ENCODE measurements at regions not wholly inside any gene's neighbourhood (a gene's known extent, or its start where the extent isn't known, plus 50 kb on each side); places are given as distances from the start of the nearest gene placed in this dataset.
"Not testable (repeated sequence)": the region's sequence is repeated elsewhere in the genome, so short reads cannot be mapped to it uniquely, and the experiment has no call there.

DNA sequence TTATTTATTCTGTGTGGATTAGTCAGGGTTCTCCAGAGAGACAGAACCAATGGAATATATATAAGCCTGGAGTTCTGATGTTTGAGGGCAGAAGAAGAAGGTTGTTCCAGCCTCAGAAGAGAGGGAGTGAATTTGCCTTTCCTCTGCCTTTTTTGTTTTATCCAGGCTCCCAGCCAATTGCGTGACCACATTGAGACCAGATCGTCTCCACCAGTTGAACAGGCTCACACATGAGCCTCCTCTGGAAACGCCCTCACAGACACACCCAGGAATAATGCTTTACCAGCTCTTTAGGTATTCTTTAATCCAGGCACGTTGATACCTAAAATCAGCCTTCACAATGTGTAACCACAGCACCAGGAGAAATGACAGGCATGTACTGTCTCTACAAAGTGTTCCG is 923.1 kb downstream of the TBL1XR1 start:
- DNase-seq (ENCODE audit: low read depth, low spot score), result no peak
- H3K4me3 ChIP-seq (ENCODE audit: low read depth, low read length), result no peak overlapping the region
- CTCF ChIA-PET, result no interaction called here
- TF ChIP-seq, protein P1, sequence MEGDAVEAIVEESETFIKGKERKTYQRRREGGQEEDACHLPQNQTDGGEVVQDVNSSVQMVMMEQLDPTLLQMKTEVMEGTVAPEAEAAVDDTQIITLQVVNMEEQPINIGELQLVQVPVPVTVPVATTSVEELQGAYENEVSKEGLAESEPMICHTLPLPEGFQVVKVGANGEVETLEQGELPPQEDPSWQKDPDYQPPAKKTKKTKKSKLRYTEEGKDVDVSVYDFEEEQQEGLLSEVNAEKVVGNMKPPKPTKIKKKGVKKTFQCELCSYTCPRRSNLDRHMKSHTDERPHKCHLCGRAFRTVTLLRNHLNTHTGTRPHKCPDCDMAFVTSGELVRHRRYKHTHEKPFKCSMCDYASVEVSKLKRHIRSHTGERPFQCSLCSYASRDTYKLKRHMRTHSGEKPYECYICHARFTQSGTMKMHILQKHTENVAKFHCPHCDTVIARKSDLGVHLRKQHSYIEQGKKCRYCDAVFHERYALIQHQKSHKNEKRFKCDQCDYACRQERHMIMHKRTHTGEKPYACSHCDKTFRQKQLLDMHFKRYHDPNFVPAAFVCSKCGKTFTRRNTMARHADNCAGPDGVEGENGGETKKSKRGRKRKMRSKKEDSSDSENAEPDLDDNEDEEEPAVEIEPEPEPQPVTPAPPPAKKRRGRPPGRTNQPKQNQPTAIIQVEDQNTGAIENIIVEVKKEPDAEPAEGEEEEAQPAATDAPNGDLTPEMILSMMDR (IDR thresholded peaks at IDR 0.05; ENCODE audit: insufficient read depth, low read length, missing control alignments), result no peak
- POLR2A ChIA-PET, result no interaction called here

DNA sequence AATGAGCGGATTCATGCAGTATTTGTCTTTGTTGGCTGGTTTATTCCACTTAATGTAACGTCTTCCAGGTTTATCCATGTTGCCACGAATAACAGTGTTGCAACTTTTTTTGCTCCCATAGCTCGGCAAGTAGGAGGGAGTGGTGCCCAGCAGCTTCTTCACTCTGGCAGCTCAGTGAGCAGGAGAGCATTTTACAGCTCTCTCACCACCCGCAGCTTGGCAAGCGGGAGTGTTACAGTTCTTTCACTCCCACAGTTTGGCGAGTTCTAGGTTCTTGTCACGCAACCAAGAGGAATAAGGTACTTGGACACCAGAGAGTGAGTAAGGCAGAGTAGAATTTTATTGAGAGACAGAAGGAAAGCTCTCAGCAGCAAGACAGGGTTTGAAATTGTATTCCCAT is 935.2 kb downstream of the TBL1XR1 start:
- TF ChIP-seq, protein P1 (IDR thresholded peaks at IDR 0.05; ENCODE audit: insufficient read depth, low read length, missing control alignments), result no peak
- no peak overlapping the region for H3K4me3 ChIP-seq (ENCODE audit: low read depth, low read length)
- no peak for DNase-seq (ENCODE audit: low read depth, low spot score)
- ChIA-PET POLR2A (no interaction called here), CTCF (no interaction called here)

DNA sequence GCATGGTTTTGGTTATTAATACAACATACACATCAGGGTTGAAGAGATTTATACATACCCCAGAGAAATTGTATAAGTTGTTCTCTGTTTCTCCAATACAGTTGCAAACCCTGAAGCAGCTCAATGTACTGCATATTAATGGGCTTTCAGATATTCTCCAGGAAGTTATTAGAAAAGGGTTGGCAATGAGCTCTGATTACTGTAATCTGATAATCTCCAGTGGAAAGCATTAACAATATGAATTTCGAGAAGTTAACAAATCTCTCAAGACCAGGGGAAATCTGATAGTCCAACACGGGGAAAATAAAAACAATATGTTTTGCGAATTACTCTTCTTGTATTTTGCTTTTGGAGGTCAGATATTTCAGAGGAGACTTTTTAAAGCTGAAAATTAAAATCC is 950.1 kb downstream of the TBL1XR1 start:
- DNase-seq (ENCODE audit: low read depth, low spot score), result no peak
- POLR2A ChIA-PET, result no interaction called here
- TF ChIP-seq, protein P1 (IDR thresholded peaks at IDR 0.05; ENCODE audit: insufficient read depth, low read length, missing control alignments), result no peak
- no peak overlapping the region for H3K4me3 ChIP-seq (ENCODE audit: low read depth, low read length)
- CTCF ChIA-PET, result interaction anchor here (1.4 kb wide), 2 partner anchors 51 to 60 kb away, joined by 3 read pairs; no protein-coding TSS in a partner anchor

DNA sequence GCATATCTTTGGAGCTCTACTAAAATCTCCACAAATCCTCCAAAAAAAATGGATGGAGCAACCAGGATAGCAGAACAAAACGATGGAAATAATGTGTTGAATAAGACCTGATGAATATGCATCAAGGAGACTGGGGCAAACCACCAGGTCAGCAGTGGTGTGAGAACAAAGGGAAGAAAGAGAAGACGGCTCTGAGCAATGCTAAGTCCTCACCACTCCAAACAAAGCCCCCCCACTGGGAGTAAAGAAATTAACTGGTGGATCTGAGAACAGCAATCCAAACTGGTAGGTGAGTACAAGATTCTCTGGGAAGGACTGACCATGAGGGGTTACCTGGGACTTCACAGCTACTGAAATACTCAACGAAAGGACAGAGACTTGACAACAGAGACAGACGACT is 977.3 kb downstream of the TBL1XR1 start:
- H3K4me3 ChIP-seq (ENCODE audit: low read depth, low read length), result no peak overlapping the region
- ChIA-PET POLR2A (no interaction called here), CTCF (no interaction called here)
- TF ChIP-seq, protein P1 (IDR thresholded peaks at IDR 0.05; ENCODE audit: insufficient read depth, low read length, missing control alignments), result no peak
- DNase-seq (ENCODE audit: low read depth, low spot score), result no peak

- CTCF ChIA-PET, result no interaction called here
- no peak for DNase-seq (ENCODE audit: low read depth, low spot score)
- TF ChIP-seq, protein P1 (IDR thresholded peaks at IDR 0.05; ENCODE audit: insufficient read depth, low read length, missing control alignments), result no peak
- POLR2A ChIA-PET, result no interaction called here
- no peak overlapping the region for H3K4me3 ChIP-seq (ENCODE audit: low read depth, low read length)
Measured at GRCh38 chr3:176214758-176215157, 982.5 kb downstream of the TBL1XR1 start.

- DNase-seq (ENCODE audit: low read depth, low spot score); H3K4me3 ChIP-seq (ENCODE audit: low read depth, low read length); POLR2A ChIA-PET; CTCF ChIA-PET: not testable (repeated sequence)
Measured at GRCh38 chr3:176213314-176213713, 984.0 kb downstream of the TBL1XR1 start.

GRCh38 chr3:176208915-176209314 is 988.4 kb downstream of the TBL1XR1 start:
- TF ChIP-seq, protein P1 (IDR thresholded peaks at IDR 0.05; ENCODE audit: insufficient read depth, low read length, missing control alignments), result no peak
- H3K4me3 ChIP-seq (ENCODE audit: low read depth, low read length), result no peak overlapping the region
- CTCF ChIA-PET, result no interaction called here
- POLR2A ChIA-PET, result no interaction called here
- no peak for DNase-seq (ENCODE audit: low read depth, low spot score)

Data from AG04449 (cell line).